GM12865 (cell line): ENCODE measurements at regions not wholly inside any gene's neighbourhood (a gene's known extent, or its start where the extent isn't known, plus 50 kb on each side); places are given as distances from the start of the nearest gene placed in this dataset.

ENCODE experiments used
- DNase-seq: peaks from one replicate; pipeline ENCODE4 v3.0.0; 2010; ENCODE audit warnings: low read depth
- H3K4me3 ChIP-seq: 2 replicates; pipeline ENCODE4 v1.5.1; 2011; ENCODE audit warnings: mild to moderate bottlenecking, low read depth, low read length, control low read depth
- CTCF ChIP-seq: IDR thresholded peaks from 2 replicates; pipeline ENCODE4 v1.5.1; 2011; ENCODE audit warnings: low read length, control low read depth, low read depth, inconsistent platforms; ENCODE audit not compliant: insufficient read depth; ENCODE audit errors: missing control alignments

GRCh38 chrX:34379891-34380290, 247.8 kb upstream of the FAM47A start:
- H3K4me3 ChIP-seq = no peak overlapping the region
- no peak for TF ChIP-seq CTCF
- no peak for DNase-seq

GRCh38 chrX:34377645-34378044, 245.5 kb upstream of the FAM47A start:
- H3K4me3 ChIP-seq = no peak overlapping the region
- DNase-seq = no peak
- no peak for TF ChIP-seq CTCF

GRCh38 chrX:34371754-34372153, 239.6 kb upstream of the FAM47A start:
- no peak for TF ChIP-seq CTCF
- DNase-seq = no peak
- no peak overlapping the region for H3K4me3 ChIP-seq

- no peak overlapping the region for H3K4me3 ChIP-seq
- no peak for DNase-seq
- TF ChIP-seq CTCF = no peak
Measured at GRCh38 chrX:34365471-34365870, 233.4 kb upstream of the FAM47A start.

- H3K4me3 ChIP-seq = no peak overlapping the region
- TF ChIP-seq CTCF = no peak
- no peak for DNase-seq
Measured at GRCh38 chrX:34350561-34351335, 218.6 kb upstream of the FAM47A start.

GRCh38 chrX:34343001-34343400, 210.9 kb upstream of the FAM47A start:
- H3K4me3 ChIP-seq = no peak overlapping the region
- DNase-seq = no peak
- TF ChIP-seq CTCF = no peak

GRCh38 chrX:34341814-34342213, 209.7 kb upstream of the FAM47A start:
- H3K4me3 ChIP-seq = no peak overlapping the region
- TF ChIP-seq CTCF = no peak
- DNase-seq = no peak
